Left lung (tissue), 4 donors: ENCODE measurements at regions not wholly inside any gene's neighbourhood (a gene's known extent, or its start where the extent isn't known, plus 50 kb on each side); places are given as distances from the start of the nearest gene placed in this dataset.

Experiments used
- ATAC-seq: fragments of 200-7000 bp; cut with Tn5 transposase; one replicate; pipeline ENCODE4 v1.9.1; 2020; ENCODE audit warnings: moderate library complexity
- DNase-seq, 4 donors: peaks; one replicate each; pipeline ENCODE4 v3.0.0-alpha.2; 2013 to 2020
- H3K27ac ChIP-seq, 2 donors: fragments of 200-600 bp; sonication (generic) in 1 of 2; one replicate each; pipeline versions ENCODE4 v1.5.0 to v1.8.0; 2020 to 2021
- H3K27me3 ChIP-seq, 2 donors: fragments of 200-600 bp; sonication (generic) in 1 of 2; one replicate each; pipeline versions ENCODE4 v1.5.0 to v1.8.0; 2020 to 2021
- H3K36me3 ChIP-seq, 2 donors: fragments of 200-600 bp; sonication (generic) in 1 of 2; one replicate each; pipeline versions ENCODE4 v1.5.0 to v1.8.0; 2020 to 2021
- H3K4me1 ChIP-seq, 2 donors: fragments of 200-600 bp; one replicate each; pipeline ENCODE4 v1.8.0; 2021
- H3K4me3 ChIP-seq, 2 donors: fragments of 200-600 bp; sonication (generic) in 1 of 2; one replicate each; pipeline versions ENCODE4 v1.5.0 to v1.8.0; 2020 to 2021; ENCODE audit warnings: mild to moderate bottlenecking in 1 of 2
- H3K9me3 ChIP-seq, 2 donors: fragments of 200-600 bp; sonication (generic) in 1 of 2; one replicate each; pipeline versions ENCODE4 v1.5.0 to v1.8.0; 2020 to 2021
- intact Hi-C, 2 donors: fragments of 100-400 bp; cut with DNase I; formaldehyde crosslinking; loops; one replicate each; pipeline versions ENCODE4 v1.11.2 to v1.14.2; 2022
- TF ChIP-seq, protein P1 (sequence below), 2 donors: fragments of 200-600 bp; sonication (generic) in 1 of 2; IDR thresholded peaks; one replicate each; pipeline versions ENCODE4 v1.5.0 to v1.8.0; 2021; ENCODE audit warnings: antibody characterized with exemption in 2 of 2
- donor health status: DM: no; HTN: yes; CAD: no.
- donor health status: DM: no; HTN: no; CAD: no.

DNA sequence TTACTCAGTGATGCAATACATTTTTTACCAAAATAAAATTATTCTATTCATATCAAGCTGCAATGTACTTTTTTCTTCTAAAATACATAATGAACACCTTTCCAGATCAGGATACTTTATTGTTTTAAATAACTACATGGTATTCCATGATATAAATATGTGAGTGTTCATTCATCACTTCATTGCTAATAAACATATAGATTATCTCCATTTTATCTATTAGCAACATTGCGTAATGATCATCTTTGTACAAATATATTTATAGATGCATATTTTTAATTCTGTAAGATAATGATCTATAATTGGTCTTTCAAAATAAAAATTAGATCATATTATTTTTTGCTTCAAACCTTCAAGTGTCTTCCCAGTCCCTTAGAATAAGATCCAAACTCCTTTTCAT lies 156.1 kb upstream of the HHIP start:
- Histone ChIP-seq H3K4me3 (no peak overlapping the region), H3K27me3 (no peaks in the 10 kb centered on the region), H3K36me3 (no peaks in the 10 kb centered on the region), H3K27ac (no peak overlapping the region), H3K9me3 (peaks cover 0 to 4% of the 10 kb centered on the region in 2 donors), H3K4me1 (no peaks in the 10 kb centered on the region)
- intact Hi-C loops, result no loop called here
- TF ChIP-seq, protein P1, sequence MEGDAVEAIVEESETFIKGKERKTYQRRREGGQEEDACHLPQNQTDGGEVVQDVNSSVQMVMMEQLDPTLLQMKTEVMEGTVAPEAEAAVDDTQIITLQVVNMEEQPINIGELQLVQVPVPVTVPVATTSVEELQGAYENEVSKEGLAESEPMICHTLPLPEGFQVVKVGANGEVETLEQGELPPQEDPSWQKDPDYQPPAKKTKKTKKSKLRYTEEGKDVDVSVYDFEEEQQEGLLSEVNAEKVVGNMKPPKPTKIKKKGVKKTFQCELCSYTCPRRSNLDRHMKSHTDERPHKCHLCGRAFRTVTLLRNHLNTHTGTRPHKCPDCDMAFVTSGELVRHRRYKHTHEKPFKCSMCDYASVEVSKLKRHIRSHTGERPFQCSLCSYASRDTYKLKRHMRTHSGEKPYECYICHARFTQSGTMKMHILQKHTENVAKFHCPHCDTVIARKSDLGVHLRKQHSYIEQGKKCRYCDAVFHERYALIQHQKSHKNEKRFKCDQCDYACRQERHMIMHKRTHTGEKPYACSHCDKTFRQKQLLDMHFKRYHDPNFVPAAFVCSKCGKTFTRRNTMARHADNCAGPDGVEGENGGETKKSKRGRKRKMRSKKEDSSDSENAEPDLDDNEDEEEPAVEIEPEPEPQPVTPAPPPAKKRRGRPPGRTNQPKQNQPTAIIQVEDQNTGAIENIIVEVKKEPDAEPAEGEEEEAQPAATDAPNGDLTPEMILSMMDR (IDR thresholded peaks at IDR 0.05), result no peak
- no peak for ATAC-seq
- DNase-seq, result no peak

- no peak overlapping the region for H3K4me3 ChIP-seq
- no peaks in the 10 kb centered on the region for H3K9me3 ChIP-seq
- DNase-seq, result no peak
- intact Hi-C loops, result no loop called here
- H3K27me3 ChIP-seq, result no peaks in the 10 kb centered on the region
- H3K27ac ChIP-seq, result no peak overlapping the region
- TF ChIP-seq, protein P1 (IDR thresholded peaks at IDR 0.05), result no peak
- no peaks in the 10 kb centered on the region for H3K36me3 ChIP-seq
- ATAC-seq, result peak; percentile 76
- H3K4me1 ChIP-seq, result no peaks in the 10 kb centered on the region
Measured at GRCh38 chr4:144494280-144494679, 151.7 kb upstream of the HHIP start.

GRCh38 chr4:144495944-144496343 lies 150.0 kb upstream of the HHIP start:
- ATAC-seq (no peak), DNase-seq (no peak)
- intact Hi-C loops, result no loop called here
- no peaks in the 10 kb centered on the region for H3K4me1 ChIP-seq
- no peaks in the 10 kb centered on the region for H3K9me3 ChIP-seq
- no peaks in the 10 kb centered on the region for H3K27me3 ChIP-seq
- TF ChIP-seq, protein P1 (IDR thresholded peaks at IDR 0.05), result no peak
- no peaks in the 10 kb centered on the region for H3K36me3 ChIP-seq
- H3K4me3 ChIP-seq, result no peak overlapping the region
- no peak overlapping the region for H3K27ac ChIP-seq

DNA sequence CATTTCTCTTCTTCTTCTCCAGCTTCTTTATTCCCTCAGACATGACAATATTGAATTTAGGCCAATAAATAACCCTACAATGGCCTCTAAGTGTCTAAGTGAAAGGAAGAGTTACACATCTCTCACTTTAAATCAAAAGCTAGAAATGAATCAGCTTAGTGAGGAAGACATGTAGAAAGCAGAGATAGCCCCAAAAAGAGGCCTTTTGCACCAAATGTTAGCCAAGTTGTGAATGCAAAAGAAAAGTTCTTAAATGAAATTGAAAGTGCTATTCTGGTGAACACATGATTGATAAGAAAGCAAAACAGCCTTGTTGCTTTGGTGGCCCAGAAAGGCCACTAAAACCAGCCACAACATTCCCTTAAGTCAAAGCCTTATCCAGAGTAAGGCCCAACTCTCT lies 146.2 kb upstream of the HHIP start:
- H3K27ac ChIP-seq, result no peak overlapping the region
- TF ChIP-seq, protein P1 (IDR thresholded peaks at IDR 0.05), result no peak
- no peaks in the 10 kb centered on the region for H3K9me3 ChIP-seq

DNA sequence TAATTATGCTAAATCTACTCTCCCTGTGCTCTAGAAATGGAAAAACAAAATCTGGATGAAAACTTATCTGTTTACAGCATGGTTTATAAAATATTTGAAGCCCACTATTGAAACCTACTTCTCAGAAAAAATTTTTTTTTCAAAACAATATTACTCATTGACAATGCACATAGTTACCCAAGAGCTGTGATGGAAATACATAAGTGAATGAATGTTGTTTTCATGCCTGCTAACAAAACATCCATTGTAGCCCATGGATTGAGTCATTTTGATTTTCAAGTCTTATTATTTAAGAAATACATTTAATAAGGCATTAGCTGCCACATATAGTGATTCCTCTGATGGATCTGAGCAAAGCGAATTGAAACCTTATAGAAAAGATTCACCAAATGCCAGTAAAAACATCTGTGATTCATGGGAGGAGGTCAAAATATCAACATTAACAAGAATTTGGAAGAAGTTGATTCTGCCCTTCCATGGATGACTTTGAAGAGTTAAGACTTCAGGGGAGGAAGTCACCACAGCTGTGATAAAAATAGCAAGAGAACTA lies 144.7 kb upstream of the HHIP start:
- no peaks in the 10 kb centered on the region for H3K9me3 ChIP-seq
- no peaks in the 10 kb centered on the region for H3K4me1 ChIP-seq
- no peak overlapping the region for H3K4me3 ChIP-seq
- no peak overlapping the region for H3K27ac ChIP-seq
- H3K27me3 ChIP-seq, result no peaks in the 10 kb centered on the region
- intact Hi-C loops, result no loop called here
- ATAC-seq (no peak), DNase-seq (no peak)
- TF ChIP-seq, protein P1 (IDR thresholded peaks at IDR 0.05), result no peak
- H3K36me3 ChIP-seq, result no peaks in the 10 kb centered on the region

More for the DNA sequence above, 146.2 kb upstream of the HHIP start:
- Histone ChIP-seq H3K4me1 (no peaks in the 10 kb centered on the region), H3K4me3 (no peak overlapping the region), H3K36me3 (no peaks in the 10 kb centered on the region), H3K27me3 (no peaks in the 10 kb centered on the region)
- no peak for DNase-seq
- no peak for ATAC-seq
- intact Hi-C loops, result no loop called here
